HK-2 (cell line): ENCODE measurements at regions not wholly inside any gene's neighbourhood (a gene's known extent, or its start where the extent isn't known, plus 50 kb on each side); places are given as distances from the start of the nearest gene placed in this dataset.
"Not testable (repeated sequence)": the region's sequence is repeated elsewhere in the genome, so short reads cannot be mapped to it uniquely, and the experiment has no call there.

ENCODE experiments used
- DNase-seq: peaks from one replicate; pipeline ENCODE4 v3.0.0-alpha.2; 2018; ENCODE audit not compliant: unreplicated experiment

DNA sequence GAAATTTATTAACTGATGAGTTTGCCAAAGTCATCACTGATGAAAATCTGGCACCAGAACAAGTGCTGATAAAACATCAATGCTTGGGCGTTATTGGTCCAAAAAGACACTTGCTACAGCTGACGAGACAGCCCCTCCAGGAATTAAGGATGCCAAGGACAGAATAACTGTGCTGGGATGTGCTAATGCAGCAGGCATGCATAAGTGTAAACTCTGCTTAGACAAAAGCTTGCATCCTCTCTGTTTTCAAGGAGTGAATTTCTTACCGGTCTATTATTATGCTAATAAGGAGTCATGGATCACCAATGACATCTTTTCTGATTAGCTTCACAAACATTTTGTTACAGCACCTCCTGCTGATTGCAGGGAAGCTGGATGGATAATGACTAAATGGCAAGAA, 402.0 kb downstream of the LTN1 start:
- no peak for DNase-seq

- DNase-seq = no peak
Measured at GRCh38 chr21:28590026-28590425, 402.7 kb downstream of the LTN1 start.

GRCh38 chr21:28588997-28589396, 403.7 kb downstream of the LTN1 start:
- DNase-seq = no peak

DNA sequence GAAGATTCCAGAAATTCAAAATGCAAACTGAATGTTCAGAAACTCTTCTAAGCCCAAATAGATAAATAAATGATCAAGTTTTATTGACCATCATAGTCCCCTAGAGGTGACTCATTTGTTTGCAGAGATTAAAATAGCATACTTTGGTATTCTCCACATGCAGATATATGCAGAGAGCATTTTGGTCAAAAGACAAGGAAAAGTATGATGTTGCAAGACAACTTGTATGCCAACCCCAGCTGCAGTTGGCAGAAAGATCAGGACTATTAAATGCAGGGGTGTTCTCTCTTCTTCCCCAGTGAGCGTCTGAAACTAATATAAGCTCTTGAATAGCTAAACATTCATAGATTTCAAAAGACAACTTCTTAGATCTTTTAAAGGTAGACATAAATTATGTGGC, 404.9 kb downstream of the LTN1 start:
- DNase-seq = no peak

GRCh38 chr21:28581976-28582375, 410.7 kb downstream of the LTN1 start:
- DNase-seq = no peak

DNA sequence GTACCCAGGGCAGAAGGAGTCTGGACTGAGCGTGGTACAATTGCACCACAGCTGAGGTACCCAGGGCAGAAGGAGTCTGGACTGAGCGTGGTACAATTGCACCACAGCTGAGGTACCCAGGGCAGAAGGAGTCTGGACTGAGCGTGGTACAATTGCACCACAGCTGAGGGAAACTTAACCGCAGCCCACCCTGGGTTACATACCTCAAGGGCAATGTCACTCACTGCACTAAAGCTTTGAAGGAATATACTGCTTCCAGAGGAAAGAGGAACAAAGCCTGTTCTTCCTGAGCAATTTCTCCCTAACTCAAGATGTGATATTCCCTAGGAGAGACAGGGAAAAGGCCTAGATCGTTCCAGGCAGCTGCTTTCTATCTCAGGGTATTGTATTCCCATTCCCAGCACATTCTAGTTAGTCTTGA, 411.4 kb downstream of the LTN1 start:
- DNase-seq = not testable (repeated sequence)

- DNase-seq = no peak
Measured at GRCh38 chr21:28580585-28580984, 412.1 kb downstream of the LTN1 start.

GRCh38 chr21:28579986-28580550, 412.6 kb downstream of the LTN1 start:
- DNase-seq = no peak

GRCh38 chr21:28568692-28569091, 424.0 kb downstream of the LTN1 start:
- DNase-seq = no peak

DNA sequence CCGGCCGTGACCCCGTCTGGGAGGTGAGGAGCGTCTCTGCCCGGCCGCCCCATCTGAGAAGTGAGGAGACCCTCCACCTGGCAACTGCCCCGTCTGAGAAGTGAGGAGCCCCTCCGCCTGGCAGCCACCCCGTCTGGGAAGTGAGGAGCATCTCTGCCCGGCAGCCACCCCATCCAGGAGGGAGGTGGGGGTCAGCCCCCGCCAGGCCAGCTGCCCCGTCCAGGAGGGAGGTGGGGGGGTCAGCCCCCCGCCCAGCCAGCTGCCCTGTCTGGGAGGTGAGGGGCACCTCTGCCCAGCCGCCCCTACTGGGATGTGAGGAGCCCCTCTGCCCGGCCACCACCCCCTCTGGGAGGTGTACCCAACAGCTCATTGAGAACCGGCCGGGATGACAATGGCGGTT, 428.7 kb downstream of the LTN1 start:
- not testable (repeated sequence) for DNase-seq

DNA sequence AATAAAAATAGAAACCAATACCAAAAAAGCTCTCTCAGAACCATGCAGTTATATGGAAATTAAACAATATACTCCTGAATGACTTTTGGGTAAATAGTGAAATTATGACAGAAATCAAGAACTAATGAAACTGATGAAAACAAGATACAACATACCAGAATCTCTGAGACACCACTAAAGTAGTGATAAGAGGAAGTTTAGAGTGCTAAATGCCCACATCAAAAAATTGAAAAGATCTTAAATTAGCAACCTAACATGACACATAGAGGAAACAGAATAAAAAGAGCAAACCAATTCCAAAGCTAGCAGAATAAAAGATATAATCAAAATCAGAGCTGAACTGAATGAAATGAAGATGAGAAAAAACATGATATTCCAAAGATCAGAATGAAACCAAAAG, 430.9 kb downstream of the LTN1 start:
- no peak for DNase-seq

DNA sequence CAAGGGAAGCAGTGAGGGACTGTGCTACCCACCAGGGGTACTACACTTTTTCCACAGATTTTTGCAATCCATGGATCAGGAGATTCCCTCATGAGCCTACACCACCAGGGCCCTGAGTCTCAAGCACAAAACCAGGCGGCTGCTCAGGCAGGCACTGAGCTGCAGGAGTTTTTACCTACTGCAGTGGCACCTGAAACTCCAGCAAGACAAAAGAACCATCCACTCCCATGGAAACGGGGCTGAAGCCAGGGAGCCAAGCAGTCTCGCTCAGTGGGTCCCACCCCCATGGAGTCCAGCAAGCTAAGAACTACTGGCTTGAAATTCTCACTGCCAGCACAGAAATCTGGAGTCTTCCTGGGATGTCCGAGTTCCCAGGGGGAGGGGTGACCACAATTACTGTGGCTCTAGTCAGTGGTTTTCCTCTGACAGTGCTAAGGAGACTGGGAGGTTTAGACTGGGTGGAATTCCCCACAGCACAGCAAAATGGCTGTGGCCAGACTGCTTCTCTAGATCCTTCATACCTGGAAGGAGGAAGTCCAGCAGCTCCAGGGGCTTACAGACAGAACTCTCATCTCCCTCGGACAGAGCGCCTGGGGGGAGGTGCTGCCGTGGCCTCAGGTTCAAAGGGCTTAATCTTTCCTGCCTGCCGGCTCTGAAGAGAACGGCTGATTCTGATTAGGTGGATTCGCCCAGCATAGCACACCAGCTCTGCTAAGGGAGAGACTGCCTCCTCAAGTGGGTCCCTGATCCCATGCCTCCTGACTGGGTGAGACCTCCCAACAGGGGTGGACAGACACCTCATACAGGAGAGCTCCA, 437.8 kb downstream of the LTN1 start:
- peak; percentile 20 for DNase-seq

DNA sequence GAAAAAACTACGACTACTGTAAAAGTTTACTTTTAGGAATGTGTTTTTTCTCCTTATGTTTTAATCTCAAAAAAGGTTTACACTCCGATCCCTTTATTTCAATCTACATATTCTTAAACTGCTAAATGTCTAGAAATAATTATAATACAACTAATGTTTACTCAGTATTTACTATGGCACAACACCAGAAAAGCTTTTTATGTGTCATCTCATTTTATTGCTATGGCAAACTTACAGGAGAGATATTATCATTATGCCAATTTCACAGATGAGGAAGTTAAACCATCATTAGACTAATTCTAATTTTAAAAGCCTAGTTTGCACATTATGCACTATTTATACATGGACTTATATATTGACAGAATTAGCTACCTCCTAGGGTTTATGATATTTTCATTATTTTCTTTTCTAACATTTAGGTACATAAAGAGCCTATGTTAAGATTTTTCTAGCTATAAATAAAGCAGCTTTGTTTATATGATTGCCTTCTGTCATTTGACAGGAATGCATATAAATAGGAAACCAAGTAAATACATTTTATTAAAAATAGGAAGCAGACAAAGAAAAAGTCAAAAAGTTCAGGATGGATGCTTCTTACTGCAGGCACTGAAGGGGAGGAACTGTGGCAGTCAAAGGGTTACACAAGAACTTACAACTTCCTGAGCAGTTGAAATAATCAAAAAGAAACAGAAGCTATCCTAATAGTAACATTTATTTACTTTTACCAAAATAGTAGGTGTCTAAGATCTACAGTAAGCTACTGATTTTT, 442.4 kb downstream of the LTN1 start:
- DNase-seq = no peak

DNA sequence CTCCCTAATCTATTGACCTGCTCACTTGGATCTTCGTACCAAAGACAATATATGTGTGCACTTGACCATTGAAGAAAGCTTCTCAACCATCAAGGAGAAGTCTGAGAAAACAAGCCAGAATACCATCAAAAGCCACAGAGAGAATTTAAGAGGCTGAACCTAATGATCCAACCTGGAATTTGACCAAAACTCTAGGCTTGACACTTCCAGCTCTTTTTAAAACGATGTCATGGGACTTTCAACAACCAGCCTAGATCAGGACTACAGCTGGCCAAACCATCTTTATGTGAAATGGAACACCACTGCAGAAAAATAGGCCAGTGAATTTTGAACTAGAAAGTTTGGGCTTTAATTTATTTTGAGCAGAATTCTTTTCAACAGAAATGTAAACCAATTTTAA, 444.4 kb downstream of the LTN1 start:
- DNase-seq = no peak

GRCh38 chr21:28547766-28548165, 444.9 kb downstream of the LTN1 start:
- DNase-seq = no peak

DNA sequence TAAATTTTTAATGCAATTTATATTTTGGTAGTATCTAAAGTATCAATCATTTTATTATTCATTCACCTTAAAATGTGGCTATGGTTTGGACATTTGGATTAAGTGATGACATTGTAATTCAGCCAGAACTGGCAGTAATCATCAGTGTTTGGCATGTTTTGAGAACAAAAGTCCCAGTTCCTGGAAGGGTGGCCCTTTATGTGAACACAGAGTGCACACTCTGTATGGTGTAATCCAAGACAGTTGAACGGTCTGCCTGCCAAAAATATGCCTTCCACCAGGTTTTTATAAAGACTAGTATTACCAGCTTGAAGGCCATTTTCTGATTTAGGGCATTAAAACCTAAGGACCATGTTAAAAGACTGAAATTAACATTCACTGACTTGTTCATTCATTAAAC, 448.7 kb downstream of the LTN1 start:
- DNase-seq = no peak

DNA sequence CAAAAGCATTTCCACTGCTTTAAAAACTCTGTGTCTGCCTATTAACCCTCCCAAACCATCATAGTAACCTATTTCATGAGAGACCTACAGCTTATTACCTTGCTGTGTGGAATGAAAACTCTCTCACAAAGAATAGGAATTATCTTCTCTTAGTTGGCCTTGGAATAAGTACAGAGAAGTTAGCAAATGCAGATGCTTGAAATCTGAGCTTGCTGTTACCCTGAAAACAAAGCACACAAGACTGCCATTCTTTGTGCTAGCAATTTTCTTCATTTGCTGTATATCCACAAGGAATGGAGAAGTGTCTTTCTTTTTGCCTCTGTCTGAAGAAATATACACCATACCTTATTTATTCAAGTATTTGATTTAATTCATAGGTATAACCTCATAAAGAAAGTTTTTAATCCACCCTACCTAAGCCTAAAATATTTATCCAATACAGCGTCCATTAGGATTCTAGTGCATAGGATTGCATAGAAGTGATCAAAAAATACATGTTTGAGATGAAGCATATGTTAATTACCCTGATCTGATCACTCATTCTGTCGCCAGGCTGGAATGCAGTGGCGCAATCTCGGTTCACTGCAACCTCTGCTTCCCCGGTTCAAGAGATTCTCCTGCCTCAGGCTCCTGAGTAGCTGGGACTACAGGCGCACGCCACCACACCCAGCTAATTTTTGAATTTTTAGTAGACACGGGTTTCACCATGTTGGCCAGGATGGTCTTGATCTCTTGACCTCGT, 451.1 kb downstream of the LTN1 start:
- no peak for DNase-seq

GRCh38 chr21:28540514-28540913, 452.2 kb downstream of the LTN1 start:
- DNase-seq = no peak

DNA sequence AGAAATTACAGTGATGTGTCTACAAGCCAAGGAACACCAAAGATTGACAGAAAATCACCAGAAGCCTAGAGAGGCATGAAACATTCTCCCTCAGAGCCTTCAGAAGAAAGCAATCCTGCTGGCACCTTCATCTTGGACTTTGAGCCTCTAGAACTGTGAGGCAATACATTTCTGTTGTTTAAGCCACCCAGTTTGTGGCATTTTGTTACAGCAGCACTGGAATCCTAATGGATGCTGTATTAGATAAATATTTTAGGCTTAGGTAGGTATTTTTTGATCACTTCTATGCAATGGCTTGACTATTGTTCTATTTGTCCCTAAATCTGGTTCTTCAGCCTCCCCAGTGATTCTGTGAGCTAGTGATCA, 453.1 kb downstream of the LTN1 start:
- no peak for DNase-seq

GRCh38 chr21:28538987-28539622, 453.6 kb downstream of the LTN1 start:
- DNase-seq = no peak

DNA sequence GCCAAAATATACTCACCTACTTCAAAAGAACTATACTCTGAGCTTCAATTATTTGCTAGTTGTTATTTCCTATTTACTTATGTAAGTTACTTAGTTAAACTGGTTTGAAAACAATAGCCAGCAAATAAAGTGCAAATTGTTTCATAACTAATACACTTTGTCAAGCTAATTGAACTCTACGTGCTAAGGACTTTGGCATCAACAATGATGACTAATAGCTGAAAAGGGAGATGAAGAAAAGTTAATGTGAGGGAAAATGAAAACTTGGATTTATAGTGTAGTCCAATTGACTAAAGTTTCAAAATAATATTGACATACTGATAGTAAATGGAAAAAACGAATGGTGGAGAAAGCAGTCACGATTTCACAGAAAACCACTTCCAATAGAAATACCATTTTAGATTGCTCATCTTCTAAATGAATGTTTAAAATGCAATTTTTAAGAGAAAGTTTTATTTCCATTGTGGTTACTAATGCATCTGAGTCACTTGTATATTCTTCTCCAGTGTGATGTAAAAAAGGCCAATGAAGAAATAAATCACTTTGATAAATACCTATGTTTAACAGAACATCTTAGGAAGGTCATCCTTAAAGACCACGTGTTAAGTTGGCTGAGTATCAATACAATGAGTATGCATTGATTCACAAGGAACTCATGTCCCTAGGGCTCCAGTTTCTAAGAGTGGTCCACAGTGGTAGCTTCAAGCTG, 455.2 kb downstream of the LTN1 start:
- no peak for DNase-seq
